Loucy (cell line): ENCODE measurements at regions not wholly inside any gene's neighbourhood (a gene's known extent, or its start where the extent isn't known, plus 50 kb on each side); places are given as distances from the start of the nearest gene placed in this dataset.

Experiments
- H2AFZ ChIP-seq: fragments of 200-600 bp; sonication (generic); 2 replicates; pipeline ENCODE4 v1.6.0; 2016; ENCODE audit warnings: antibody characterized with exemption, mild to moderate bottlenecking, low read length, moderate library complexity
- H3F3A ChIP-seq: fragments of 200-600 bp; 2 replicates; pipeline ENCODE4 v1.6.0; 2016; ENCODE audit warnings: antibody characterized with exemption, low read depth, mild to moderate bottlenecking
- H3K27me3 ChIP-seq: fragments of 200-600 bp; sonication (generic); 2 replicates; pipeline ENCODE4 v1.6.1; 2014; ENCODE audit warnings: low read length, mild to moderate bottlenecking; ENCODE audit not compliant: insufficient read depth, poor library complexity, severe bottlenecking
- H3K36me3 ChIP-seq: fragments of 200-600 bp; sonication (generic); 2 replicates; pipeline ENCODE4 v1.6.1; 2016; ENCODE audit warnings: low read length; ENCODE audit not compliant: insufficient read depth
- H3K4me1 ChIP-seq: fragments of 200-600 bp; sonication (generic); 2 replicates; pipeline ENCODE4 v1.5.1; 2014; ENCODE audit warnings: low read length, mild to moderate bottlenecking; ENCODE audit not compliant: insufficient read depth, poor library complexity, severe bottlenecking
- H3K4me2 ChIP-seq: fragments of 200-600 bp; sonication (generic); 2 replicates; pipeline ENCODE4 v1.6.0; 2014; ENCODE audit warnings: antibody characterized with exemption, low read length, low read depth, mild to moderate bottlenecking; ENCODE audit not compliant: poor library complexity, severe bottlenecking
- H3K4me3 ChIP-seq: fragments of 200-600 bp; sonication (generic); 2 replicates; pipeline ENCODE4 v1.5.1; 2014; ENCODE audit warnings: low read length, mild to moderate bottlenecking, mixed read lengths; ENCODE audit not compliant: poor library complexity, severe bottlenecking
- H3K79me2 ChIP-seq: fragments of 200-600 bp; sonication (generic); 2 replicates; pipeline ENCODE4 v1.6.1; 2014; ENCODE audit warnings: low read length; ENCODE audit not compliant: insufficient read depth
- H3K9ac ChIP-seq: fragments of 200-600 bp; sonication (generic); 2 replicates; pipeline ENCODE4 v1.6.0; 2014; ENCODE audit warnings: mild to moderate bottlenecking, low read depth, low read length, moderate library complexity; ENCODE audit not compliant: poor library complexity, severe bottlenecking
- H3K9me2 ChIP-seq: fragments of 200-600 bp; sonication (generic); replicated peaks from 2 replicates; pipeline ENCODE4 v1.6.1; 2016; ENCODE audit warnings: low read depth, low read length, mixed read lengths
- H3K9me3 ChIP-seq: fragments of 200-600 bp; sonication (generic); 2 replicates; pipeline ENCODE4 v1.6.1; 2014; ENCODE audit warnings: mild to moderate bottlenecking, antibody characterized with exemption, low read length, low read depth; ENCODE audit not compliant: insufficient read depth
- H4K20me1 ChIP-seq: fragments of 200-600 bp; sonication (generic); 2 replicates; pipeline ENCODE4 v1.6.0; 2014; ENCODE audit warnings: antibody characterized with exemption, low read length, mild to moderate bottlenecking; ENCODE audit not compliant: insufficient read depth, poor library complexity, severe bottlenecking
- EZH2phosphoT487 ChIP-seq: fragments of 200-600 bp; IDR thresholded peaks from 2 replicates; pipeline ENCODE4 v1.6.1; 2018; ENCODE audit warnings: antibody characterized with exemption, mild to moderate bottlenecking, moderate library complexity, borderline replicate concordance
- TF ChIP-seq, protein P1 (sequence below): fragments of 200-600 bp; sonication (generic); conservative IDR thresholded peaks from 2 replicates; pipeline ENCODE4 v1.5.1; 2014; ENCODE audit warnings: mild to moderate bottlenecking, antibody characterized with exemption, low read length

DNA sequence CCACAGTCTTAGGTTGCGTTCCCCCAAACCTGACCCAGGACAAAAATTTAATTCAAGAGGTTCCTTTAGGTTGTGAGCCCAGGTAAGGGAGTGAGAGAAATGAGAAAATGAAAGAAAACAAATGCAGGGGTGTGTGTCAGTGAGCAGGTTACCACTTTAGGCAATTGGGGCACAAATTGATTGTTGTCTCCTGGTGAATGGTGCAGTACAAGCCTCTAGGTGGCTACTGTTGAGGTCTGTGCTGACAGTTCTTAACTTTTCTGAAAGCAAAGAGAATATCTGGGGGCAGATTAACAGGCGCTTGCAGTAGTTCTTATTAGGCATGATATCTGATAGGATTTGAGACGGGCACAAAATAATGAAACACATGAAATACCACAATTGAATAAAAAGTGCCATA is 894.6 kb downstream of the FAM181B start:
- H3K36me3 ChIP-seq, result no peaks in the 10 kb centered on the region
- H2AFZ ChIP-seq, result no peak overlapping the region
- H3K27me3 ChIP-seq, result no peaks in the 10 kb centered on the region
- no peak overlapping the region for H3K4me2 ChIP-seq
- H3K79me2 ChIP-seq, result no peaks in the 10 kb centered on the region
- H3K4me3 ChIP-seq, result no peak overlapping the region
- H3K9me2 ChIP-seq, result no peaks in the 10 kb centered on the region; the same call in 1 of the 2 replicates
- H3F3A ChIP-seq, result no peaks in the 10 kb centered on the region
- TF ChIP-seq, protein P1, sequence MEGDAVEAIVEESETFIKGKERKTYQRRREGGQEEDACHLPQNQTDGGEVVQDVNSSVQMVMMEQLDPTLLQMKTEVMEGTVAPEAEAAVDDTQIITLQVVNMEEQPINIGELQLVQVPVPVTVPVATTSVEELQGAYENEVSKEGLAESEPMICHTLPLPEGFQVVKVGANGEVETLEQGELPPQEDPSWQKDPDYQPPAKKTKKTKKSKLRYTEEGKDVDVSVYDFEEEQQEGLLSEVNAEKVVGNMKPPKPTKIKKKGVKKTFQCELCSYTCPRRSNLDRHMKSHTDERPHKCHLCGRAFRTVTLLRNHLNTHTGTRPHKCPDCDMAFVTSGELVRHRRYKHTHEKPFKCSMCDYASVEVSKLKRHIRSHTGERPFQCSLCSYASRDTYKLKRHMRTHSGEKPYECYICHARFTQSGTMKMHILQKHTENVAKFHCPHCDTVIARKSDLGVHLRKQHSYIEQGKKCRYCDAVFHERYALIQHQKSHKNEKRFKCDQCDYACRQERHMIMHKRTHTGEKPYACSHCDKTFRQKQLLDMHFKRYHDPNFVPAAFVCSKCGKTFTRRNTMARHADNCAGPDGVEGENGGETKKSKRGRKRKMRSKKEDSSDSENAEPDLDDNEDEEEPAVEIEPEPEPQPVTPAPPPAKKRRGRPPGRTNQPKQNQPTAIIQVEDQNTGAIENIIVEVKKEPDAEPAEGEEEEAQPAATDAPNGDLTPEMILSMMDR, result no peak
- TF ChIP-seq EZH2phosphoT487, result no peak
- H3K4me1 ChIP-seq, result no peaks in the 10 kb centered on the region
- no peaks in the 10 kb centered on the region for H3K9me3 ChIP-seq
- H3K9ac ChIP-seq, result no peak overlapping the region
- H4K20me1 ChIP-seq, result no peaks in the 10 kb centered on the region

DNA sequence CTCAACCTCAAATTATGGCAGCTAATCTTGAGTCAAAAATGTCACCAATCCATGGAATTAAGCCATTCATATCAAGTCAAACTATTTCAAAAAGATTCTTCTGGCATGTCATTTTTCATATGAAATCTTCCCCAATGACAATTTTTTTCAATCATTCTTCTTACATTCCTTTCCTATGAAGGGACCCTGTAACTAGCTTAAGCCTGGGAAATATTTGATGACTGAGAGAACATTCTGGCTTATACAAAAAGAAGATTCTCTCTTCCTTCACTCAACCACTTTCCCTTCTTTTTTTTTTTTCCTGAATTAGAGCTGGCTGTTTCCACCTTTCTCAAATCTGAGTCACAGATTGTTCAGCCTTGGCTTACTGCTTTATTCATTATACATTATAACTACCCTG is 903.7 kb downstream of the FAM181B start:
- no peak overlapping the region for H3K4me2 ChIP-seq
- no peaks in the 10 kb centered on the region for H3K27me3 ChIP-seq
- H3K9ac ChIP-seq, result no peak overlapping the region
- H3K79me2 ChIP-seq, result no peaks in the 10 kb centered on the region
- no peaks in the 10 kb centered on the region for H3K36me3 ChIP-seq
- no peak overlapping the region for H3K4me3 ChIP-seq
- no peaks in the 10 kb centered on the region for H3F3A ChIP-seq
- no peaks in the 10 kb centered on the region for H3K4me1 ChIP-seq
- H3K9me2 ChIP-seq, result no peaks in the 10 kb centered on the region
- TF ChIP-seq, protein P1, result no peak
- TF ChIP-seq EZH2phosphoT487, result no peak
- no peak overlapping the region for H2AFZ ChIP-seq
- H4K20me1 ChIP-seq, result no peaks in the 10 kb centered on the region
- peaks cover 8% of the 10 kb centered on the region; the same call in 1 of the 2 replicates for H3K9me3 ChIP-seq

DNA sequence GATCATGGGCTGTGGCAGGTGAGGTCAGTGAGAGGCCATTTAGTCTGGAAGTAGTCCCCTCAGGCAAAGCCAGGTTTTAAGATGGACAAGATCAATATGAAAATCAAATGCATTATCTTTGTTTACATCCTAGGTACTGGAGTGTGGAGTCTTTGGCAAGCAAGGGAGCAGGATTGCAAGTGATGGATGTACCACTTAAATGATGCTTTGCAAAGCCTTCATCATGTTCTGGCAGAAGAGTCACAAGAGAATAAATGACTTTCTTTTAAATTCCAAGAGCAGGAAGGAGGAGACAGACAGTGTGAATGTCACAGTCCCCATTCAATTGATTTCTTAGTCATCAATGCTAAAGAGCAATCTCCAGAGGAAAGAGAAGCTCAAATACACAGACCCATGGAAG is 908.3 kb downstream of the FAM181B start:
- no peaks in the 10 kb centered on the region for H3K36me3 ChIP-seq
- H3K9me2 ChIP-seq, result no peaks in the 10 kb centered on the region
- no peak overlapping the region for H3K4me2 ChIP-seq
- H3K9ac ChIP-seq, result no peak overlapping the region
- no peak overlapping the region for H3K4me3 ChIP-seq
- H3K27me3 ChIP-seq, result no peaks in the 10 kb centered on the region
- no peaks in the 10 kb centered on the region for H3K79me2 ChIP-seq
- no peaks in the 10 kb centered on the region for H3K9me3 ChIP-seq
- no peaks in the 10 kb centered on the region for H3F3A ChIP-seq
- no peak overlapping the region for H2AFZ ChIP-seq
- H3K4me1 ChIP-seq, result no peaks in the 10 kb centered on the region
- TF ChIP-seq, protein P1, result no peak
- no peak for TF ChIP-seq EZH2phosphoT487
- H4K20me1 ChIP-seq, result no peaks in the 10 kb centered on the region
